ENCODE measurements at regions not wholly inside any gene's neighbourhood (a gene's known extent, or its start where the extent isn't known, plus 50 kb on each side); places are given as distances from the start of the nearest gene placed in this dataset.

- ChIA-PET POLR2A (no interaction called here), CTCF (no interaction called here)
- no peak overlapping the region for H3K27ac Mint-ChIP-seq
- H3K4me1 Mint-ChIP-seq = no peaks in the 10 kb centered on the region
- peaks cover 0 to 8% (median 3%) of the 10 kb centered on the region in 3 donors for H3K9me3 Mint-ChIP-seq
- no peaks in the 10 kb centered on the region for H3K9me3 ChIP-seq
- no peaks in the 10 kb centered on the region for H3K36me3 Mint-ChIP-seq
- H3K4me3 ChIP-seq (ENCODE audit: control insufficient read depth in 1 of 2, extremely low read depth in 1 of 2, low read length in 1 of 2) = no peak overlapping the region
- H3K4me1 ChIP-seq (ENCODE audit: control insufficient read depth in 1 of 2, extremely low read depth in 1 of 2, insufficient read depth in 2 of 2, low read length in 2 of 2) = no peaks in the 10 kb centered on the region
- ATAC-seq (replicated peaks in 1 of 4) (no peak), DNase-seq (no peak)
- peaks cover 4 to 9% of the 10 kb centered on the region in 2 donors for H3K27me3 Mint-ChIP-seq
- no CpG with 5 or more reads among the region's 2 CpGs for WGBS (ENCODE audit: insufficient coverage)
- H3K4me3 Mint-ChIP-seq = no peak overlapping the region
- H3K27ac ChIP-seq (ENCODE audit: low read length) = no peak overlapping the region
- H3K27me3 ChIP-seq (replicated peaks in 1 of 2; ENCODE audit: control insufficient read depth in 2 of 2, extremely low read depth in 1 of 2, insufficient read depth in 2 of 2, low read length in 1 of 2) = no peaks in the 10 kb centered on the region
- H3K36me3 ChIP-seq (ENCODE audit: control insufficient read depth in 2 of 2, extremely low read depth in 1 of 2, insufficient read depth in 1 of 2, low read length in 1 of 2) = no peaks in the 10 kb centered on the region
Measured at GRCh38 chr9:90987566-90987965, 185.9 kb downstream of the SYK start.

- H3K9me3 Mint-ChIP-seq = peaks cover 0 to 8% (median 3%) of the 10 kb centered on the region in 3 donors
- no peaks in the 10 kb centered on the region for H3K27me3 ChIP-seq (replicated peaks in 1 of 2; ENCODE audit: control insufficient read depth in 2 of 2, extremely low read depth in 1 of 2, insufficient read depth in 2 of 2, low read length in 1 of 2)
- DNase-seq (no peak), ATAC-seq (replicated peaks in 1 of 4) (no peak)
- H3K9me3 ChIP-seq = no peaks in the 10 kb centered on the region
- H3K4me1 ChIP-seq (ENCODE audit: control insufficient read depth in 1 of 2, extremely low read depth in 1 of 2, insufficient read depth in 2 of 2, low read length in 2 of 2) = no peaks in the 10 kb centered on the region
- H3K36me3 Mint-ChIP-seq = no peaks in the 10 kb centered on the region
- no peak overlapping the region for H3K4me3 ChIP-seq (ENCODE audit: control insufficient read depth in 1 of 2, extremely low read depth in 1 of 2, low read length in 1 of 2)
- no peaks in the 10 kb centered on the region for H3K4me1 Mint-ChIP-seq
- POLR2A ChIA-PET = no interaction called here
- WGBS (ENCODE audit: insufficient coverage) = no CpG with 5 or more reads among the region's 1 CpG
- no peak overlapping the region for H3K27ac ChIP-seq (ENCODE audit: low read length)
- CTCF ChIA-PET = no interaction called here
- no peak overlapping the region for H3K4me3 Mint-ChIP-seq
- H3K27me3 Mint-ChIP-seq = peaks cover 3 to 9% of the 10 kb centered on the region in 2 donors
- no peaks in the 10 kb centered on the region for H3K36me3 ChIP-seq (ENCODE audit: control insufficient read depth in 2 of 2, extremely low read depth in 1 of 2, insufficient read depth in 1 of 2, low read length in 1 of 2)
- H3K27ac Mint-ChIP-seq = no peak overlapping the region
Measured at GRCh38 chr9:90988318-90988717, 186.7 kb downstream of the SYK start.

- no peak for ATAC-seq (replicated peaks in 1 of 4)
- Histone ChIP-seq H3K36me3 (ENCODE audit: control insufficient read depth in 2 of 2, extremely low read depth in 1 of 2, insufficient read depth in 1 of 2, low read length in 1 of 2) (no peaks in the 10 kb centered on the region), H3K27ac (ENCODE audit: low read length) (no peak overlapping the region), H3K27me3 (replicated peaks in 1 of 2; ENCODE audit: control insufficient read depth in 2 of 2, extremely low read depth in 1 of 2, insufficient read depth in 2 of 2, low read length in 1 of 2) (no peaks in the 10 kb centered on the region), H3K4me1 (ENCODE audit: control insufficient read depth in 1 of 2, extremely low read depth in 1 of 2, insufficient read depth in 2 of 2, low read length in 2 of 2) (no peaks in the 10 kb centered on the region), H3K4me3 (ENCODE audit: control insufficient read depth in 1 of 2, extremely low read depth in 1 of 2, low read length in 1 of 2) (no peak overlapping the region), H3K9me3 (no peaks in the 10 kb centered on the region)
- H3K27ac Mint-ChIP-seq = no peak overlapping the region
- peaks cover 0 to 8% (median 3%) of the 10 kb centered on the region in 3 donors for H3K9me3 Mint-ChIP-seq
- H3K27me3 Mint-ChIP-seq = peaks cover 3 to 5% of the 10 kb centered on the region in 2 donors
- DNase-seq = no peak
- ChIA-PET POLR2A (no interaction called here), CTCF (no interaction called here)
- H3K4me3 Mint-ChIP-seq = no peak overlapping the region
- no peaks in the 10 kb centered on the region for H3K4me1 Mint-ChIP-seq
- no peaks in the 10 kb centered on the region for H3K36me3 Mint-ChIP-seq
- no CpG with 5 or more reads among the region's 1 CpG for WGBS (ENCODE audit: insufficient coverage)
Measured at GRCh38 chr9:90991953-90992352, 190.3 kb downstream of the SYK start.

GRCh38 chr9:90995516-90995915 lies 193.9 kb downstream of the SYK start:
- Mint-ChIP-seq H3K27ac (no peak overlapping the region), H3K4me3 (no peak overlapping the region), H3K27me3 (peaks cover 4 to 5% of the 10 kb centered on the region in 2 donors), H3K36me3 (no peaks in the 10 kb centered on the region), H3K9me3 (peaks cover 0 to 8% (median 3%) of the 10 kb centered on the region in 3 donors), H3K4me1 (peaks cover 0 to 2% (median 0%) of the 10 kb centered on the region in 3 donors)
- H3K9me3 ChIP-seq = no peaks in the 10 kb centered on the region
- H3K27ac ChIP-seq (ENCODE audit: low read length) = no peak overlapping the region
- no peaks in the 10 kb centered on the region for H3K36me3 ChIP-seq (ENCODE audit: control insufficient read depth in 2 of 2, extremely low read depth in 1 of 2, insufficient read depth in 1 of 2, low read length in 1 of 2)
- peaks cover 0 to 6% of the 10 kb centered on the region in 2 experiments for H3K27me3 ChIP-seq (replicated peaks in 1 of 2; ENCODE audit: control insufficient read depth in 2 of 2, extremely low read depth in 1 of 2, insufficient read depth in 2 of 2, low read length in 1 of 2)
- WGBS (ENCODE audit: insufficient coverage) = 78% methylated on average over 1 of the region's 2 CpGs
- DNase-seq = no peak
- ChIA-PET POLR2A (no interaction called here), CTCF (interaction anchor here in 1 of 2 donors (0.6 kb wide), 1 partner anchor 457 kb away, joined by 3 read pairs; no protein-coding TSS in a partner anchor)
- ATAC-seq (replicated peaks in 1 of 4) = no peak
- H3K4me1 ChIP-seq (ENCODE audit: control insufficient read depth in 1 of 2, extremely low read depth in 1 of 2, insufficient read depth in 2 of 2, low read length in 2 of 2) = peaks cover 0 to 4% of the 10 kb centered on the region in 2 experiments
- H3K4me3 ChIP-seq (ENCODE audit: control insufficient read depth in 1 of 2, extremely low read depth in 1 of 2, low read length in 1 of 2) = no peak overlapping the region

GRCh38 chr9:90996154-90997065 lies 194.8 kb downstream of the SYK start:
- H3K27me3 Mint-ChIP-seq = peaks cover 4 to 5% of the 10 kb centered on the region in 2 donors

GRCh38 chr9:90998573-90998972 lies 197.0 kb downstream of the SYK start:
- POLR2A ChIA-PET = no interaction called here
- 94% methylated on average over 6 of the region's 7 CpGs for WGBS (ENCODE audit: insufficient coverage)
- Mint-ChIP-seq H3K9me3 (no peaks in the 10 kb centered on the region), H3K4me1 (peaks cover 0 to 2% (median 0%) of the 10 kb centered on the region in 3 donors), H3K4me3 (no peak overlapping the region), H3K36me3 (no peaks in the 10 kb centered on the region), H3K27ac (no peak overlapping the region), H3K27me3 (peaks cover 4 to 5% of the 10 kb centered on the region in 2 donors)
- H3K4me3 ChIP-seq (ENCODE audit: control insufficient read depth in 1 of 2, extremely low read depth in 1 of 2, low read length in 1 of 2) = no peak overlapping the region
- no peaks in the 10 kb centered on the region for H3K9me3 ChIP-seq
- peaks cover 0 to 6% of the 10 kb centered on the region in 2 experiments for H3K27me3 ChIP-seq (replicated peaks in 1 of 2; ENCODE audit: control insufficient read depth in 2 of 2, extremely low read depth in 1 of 2, insufficient read depth in 2 of 2, low read length in 1 of 2)
- CTCF ChIA-PET = no interaction called here
- peaks cover 0 to 4% of the 10 kb centered on the region in 2 experiments for H3K4me1 ChIP-seq (ENCODE audit: control insufficient read depth in 1 of 2, extremely low read depth in 1 of 2, insufficient read depth in 2 of 2, low read length in 2 of 2)
- DNase-seq = no peak
- H3K27ac ChIP-seq (ENCODE audit: low read length) = no peak overlapping the region
- ATAC-seq (replicated peaks in 1 of 4) = no peak
- H3K36me3 ChIP-seq (ENCODE audit: control insufficient read depth in 2 of 2, extremely low read depth in 1 of 2, insufficient read depth in 1 of 2, low read length in 1 of 2) = no peaks in the 10 kb centered on the region

More at GRCh38 chr9:90996154-90997065, 194.8 kb downstream of the SYK start:
- peaks cover 0 to 6% of the 10 kb centered on the region in 2 experiments for H3K27me3 ChIP-seq (replicated peaks in 1 of 2; ENCODE audit: control insufficient read depth in 2 of 2, extremely low read depth in 1 of 2, insufficient read depth in 2 of 2, low read length in 1 of 2)
- peaks cover 0 to 4% of the 10 kb centered on the region in 2 experiments for H3K4me1 ChIP-seq (ENCODE audit: control insufficient read depth in 1 of 2, extremely low read depth in 1 of 2, insufficient read depth in 2 of 2, low read length in 2 of 2)
- ATAC-seq (replicated peaks in 1 of 4) (no peak), DNase-seq (no peak)
- no CpG with 5 or more reads among the region's 6 CpGs for WGBS (ENCODE audit: insufficient coverage)
- H3K4me3 Mint-ChIP-seq = no peak overlapping the region
- POLR2A ChIA-PET = no interaction called here
- CTCF ChIA-PET = no interaction called here
- no peaks in the 10 kb centered on the region for H3K36me3 Mint-ChIP-seq
- no peak overlapping the region for H3K27ac ChIP-seq (ENCODE audit: low read length)
- H3K36me3 ChIP-seq (ENCODE audit: control insufficient read depth in 2 of 2, extremely low read depth in 1 of 2, insufficient read depth in 1 of 2, low read length in 1 of 2) = no peaks in the 10 kb centered on the region
- H3K9me3 Mint-ChIP-seq = peaks cover 0 to under 1% (median 0%) of the 10 kb centered on the region in 3 donors
- H3K4me3 ChIP-seq (ENCODE audit: control insufficient read depth in 1 of 2, extremely low read depth in 1 of 2, low read length in 1 of 2) = no peak overlapping the region
- no peak overlapping the region for H3K27ac Mint-ChIP-seq
- no peaks in the 10 kb centered on the region for H3K9me3 ChIP-seq
- H3K4me1 Mint-ChIP-seq = peaks cover 0 to 2% (median 0%) of the 10 kb centered on the region in 3 donors
